ENCODE measurements at regions not wholly inside any gene's neighbourhood (a gene's known extent, or its start where the extent isn't known, plus 50 kb on each side); places are given as distances from the start of the nearest gene placed in this dataset.

DNA sequence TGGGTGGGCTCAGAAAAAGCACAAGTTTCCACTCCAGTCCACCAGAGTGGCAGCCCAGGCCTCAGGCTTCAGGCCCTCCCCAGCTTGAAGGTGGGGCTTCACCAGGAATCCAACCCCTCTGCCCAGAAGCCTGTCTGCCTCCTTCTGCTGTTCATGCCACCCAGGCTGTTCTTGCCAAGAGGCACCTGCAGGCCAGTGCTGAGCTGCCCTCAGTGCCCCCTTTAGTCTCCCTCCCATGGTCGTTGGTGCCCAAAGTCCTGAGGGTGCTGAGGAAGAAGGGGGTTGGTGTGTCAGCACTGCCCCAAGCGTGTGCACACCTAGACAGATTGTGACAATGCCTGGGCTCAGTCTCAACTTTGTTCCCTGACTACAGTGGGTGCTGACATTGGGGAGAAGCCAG is 475.3 kb downstream of the EPHA5 start (continued):
- TF ChIP-seq, protein P1, sequence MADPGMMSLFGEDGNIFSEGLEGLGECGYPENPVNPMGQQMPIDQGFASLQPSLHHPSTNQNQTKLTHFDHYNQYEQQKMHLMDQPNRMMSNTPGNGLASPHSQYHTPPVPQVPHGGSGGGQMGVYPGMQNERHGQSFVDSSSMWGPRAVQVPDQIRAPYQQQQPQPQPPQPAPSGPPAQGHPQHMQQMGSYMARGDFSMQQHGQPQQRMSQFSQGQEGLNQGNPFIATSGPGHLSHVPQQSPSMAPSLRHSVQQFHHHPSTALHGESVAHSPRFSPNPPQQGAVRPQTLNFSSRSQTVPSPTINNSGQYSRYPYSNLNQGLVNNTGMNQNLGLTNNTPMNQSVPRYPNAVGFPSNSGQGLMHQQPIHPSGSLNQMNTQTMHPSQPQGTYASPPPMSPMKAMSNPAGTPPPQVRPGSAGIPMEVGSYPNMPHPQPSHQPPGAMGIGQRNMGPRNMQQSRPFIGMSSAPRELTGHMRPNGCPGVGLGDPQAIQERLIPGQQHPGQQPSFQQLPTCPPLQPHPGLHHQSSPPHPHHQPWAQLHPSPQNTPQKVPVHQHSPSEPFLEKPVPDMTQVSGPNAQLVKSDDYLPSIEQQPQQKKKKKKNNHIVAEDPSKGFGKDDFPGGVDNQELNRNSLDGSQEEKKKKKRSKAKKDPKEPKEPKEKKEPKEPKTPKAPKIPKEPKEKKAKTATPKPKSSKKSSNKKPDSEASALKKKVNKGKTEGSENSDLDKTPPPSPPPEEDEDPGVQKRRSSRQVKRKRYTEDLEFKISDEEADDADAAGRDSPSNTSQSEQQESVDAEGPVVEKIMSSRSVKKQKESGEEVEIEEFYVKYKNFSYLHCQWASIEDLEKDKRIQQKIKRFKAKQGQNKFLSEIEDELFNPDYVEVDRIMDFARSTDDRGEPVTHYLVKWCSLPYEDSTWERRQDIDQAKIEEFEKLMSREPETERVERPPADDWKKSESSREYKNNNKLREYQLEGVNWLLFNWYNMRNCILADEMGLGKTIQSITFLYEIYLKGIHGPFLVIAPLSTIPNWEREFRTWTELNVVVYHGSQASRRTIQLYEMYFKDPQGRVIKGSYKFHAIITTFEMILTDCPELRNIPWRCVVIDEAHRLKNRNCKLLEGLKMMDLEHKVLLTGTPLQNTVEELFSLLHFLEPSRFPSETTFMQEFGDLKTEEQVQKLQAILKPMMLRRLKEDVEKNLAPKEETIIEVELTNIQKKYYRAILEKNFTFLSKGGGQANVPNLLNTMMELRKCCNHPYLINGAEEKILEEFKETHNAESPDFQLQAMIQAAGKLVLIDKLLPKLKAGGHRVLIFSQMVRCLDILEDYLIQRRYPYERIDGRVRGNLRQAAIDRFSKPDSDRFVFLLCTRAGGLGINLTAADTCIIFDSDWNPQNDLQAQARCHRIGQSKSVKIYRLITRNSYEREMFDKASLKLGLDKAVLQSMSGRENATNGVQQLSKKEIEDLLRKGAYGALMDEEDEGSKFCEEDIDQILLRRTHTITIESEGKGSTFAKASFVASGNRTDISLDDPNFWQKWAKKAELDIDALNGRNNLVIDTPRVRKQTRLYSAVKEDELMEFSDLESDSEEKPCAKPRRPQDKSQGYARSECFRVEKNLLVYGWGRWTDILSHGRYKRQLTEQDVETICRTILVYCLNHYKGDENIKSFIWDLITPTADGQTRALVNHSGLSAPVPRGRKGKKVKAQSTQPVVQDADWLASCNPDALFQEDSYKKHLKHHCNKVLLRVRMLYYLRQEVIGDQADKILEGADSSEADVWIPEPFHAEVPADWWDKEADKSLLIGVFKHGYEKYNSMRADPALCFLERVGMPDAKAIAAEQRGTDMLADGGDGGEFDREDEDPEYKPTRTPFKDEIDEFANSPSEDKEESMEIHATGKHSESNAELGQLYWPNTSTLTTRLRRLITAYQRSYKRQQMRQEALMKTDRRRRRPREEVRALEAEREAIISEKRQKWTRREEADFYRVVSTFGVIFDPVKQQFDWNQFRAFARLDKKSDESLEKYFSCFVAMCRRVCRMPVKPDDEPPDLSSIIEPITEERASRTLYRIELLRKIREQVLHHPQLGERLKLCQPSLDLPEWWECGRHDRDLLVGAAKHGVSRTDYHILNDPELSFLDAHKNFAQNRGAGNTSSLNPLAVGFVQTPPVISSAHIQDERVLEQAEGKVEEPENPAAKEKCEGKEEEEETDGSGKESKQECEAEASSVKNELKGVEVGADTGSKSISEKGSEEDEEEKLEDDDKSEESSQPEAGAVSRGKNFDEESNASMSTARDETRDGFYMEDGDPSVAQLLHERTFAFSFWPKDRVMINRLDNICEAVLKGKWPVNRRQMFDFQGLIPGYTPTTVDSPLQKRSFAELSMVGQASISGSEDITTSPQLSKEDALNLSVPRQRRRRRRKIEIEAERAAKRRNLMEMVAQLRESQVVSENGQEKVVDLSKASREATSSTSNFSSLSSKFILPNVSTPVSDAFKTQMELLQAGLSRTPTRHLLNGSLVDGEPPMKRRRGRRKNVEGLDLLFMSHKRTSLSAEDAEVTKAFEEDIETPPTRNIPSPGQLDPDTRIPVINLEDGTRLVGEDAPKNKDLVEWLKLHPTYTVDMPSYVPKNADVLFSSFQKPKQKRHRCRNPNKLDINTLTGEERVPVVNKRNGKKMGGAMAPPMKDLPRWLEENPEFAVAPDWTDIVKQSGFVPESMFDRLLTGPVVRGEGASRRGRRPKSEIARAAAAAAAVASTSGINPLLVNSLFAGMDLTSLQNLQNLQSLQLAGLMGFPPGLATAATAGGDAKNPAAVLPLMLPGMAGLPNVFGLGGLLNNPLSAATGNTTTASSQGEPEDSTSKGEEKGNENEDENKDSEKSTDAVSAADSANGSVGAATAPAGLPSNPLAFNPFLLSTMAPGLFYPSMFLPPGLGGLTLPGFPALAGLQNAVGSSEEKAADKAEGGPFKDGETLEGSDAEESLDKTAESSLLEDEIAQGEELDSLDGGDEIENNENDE (IDR thresholded peaks at IDR 0.05; ENCODE audit: insufficient replicate concordance, low read length) = no peak
- no peak for TF ChIP-seq CBX5 (IDR thresholded peaks at IDR 0.05; ENCODE audit: low read depth, low read length)
- TF ChIP-seq SP1 (IDR thresholded peaks at IDR 0.05; ENCODE audit: low read depth, low read length) = no peak
- TF ChIP-seq BRCA1 (IDR thresholded peaks at IDR 0.05; ENCODE audit: low read depth, low read length) = no peak
- TF ChIP-seq BACH1 (IDR thresholded peaks at IDR 0.05; ENCODE audit: low read length) = no peak
- no peak for TF ChIP-seq CTBP2 (IDR thresholded peaks at IDR 0.05; ENCODE audit: borderline replicate concordance, insufficient read depth, insufficient read length, low read length)
